Psoas muscle (tissue), 7 donors: ENCODE measurements at regions not wholly inside any gene's neighbourhood (a gene's known extent, or its start where the extent isn't known, plus 50 kb on each side); places are given as distances from the start of the nearest gene placed in this dataset.

ENCODE experiments used
- ATAC-seq, 4 donors: fragments of 200-7000 bp; cut with Tn5 transposase; one replicate each; pipeline ENCODE4 v1.9.1; 2020; ENCODE audit warnings: moderate library complexity in 3 of 4, mild to moderate bottlenecking in 2 of 4
- DNase-seq, 2 donors: peaks; one replicate each; pipeline ENCODE4 v3.0.0-alpha.2; 2020
- H3K27ac ChIP-seq: fragments of 200-600 bp; one replicate; pipeline ENCODE4 v1.8.0; 2022
- H3K27me3 ChIP-seq, 3 donors: fragments of 200-600 bp in 1 of 3; one replicate each; pipeline versions ENCODE4 v1.6.1 to v1.8.0; 2013 to 2022; ENCODE audit warnings: low read length in 2 of 3, mild to moderate bottlenecking in 2 of 3, moderate library complexity in 1 of 3; ENCODE audit not compliant: insufficient read depth in 3 of 3
- H3K36me3 ChIP-seq, 2 donors: fragments of 200-600 bp in 1 of 2; one replicate each; pipeline versions ENCODE4 v1.6.1 to v1.8.0; 2013 to 2022; ENCODE audit warnings: low read depth in 1 of 2, mild to moderate bottlenecking in 1 of 2, moderate library complexity in 1 of 2; ENCODE audit not compliant: insufficient read depth in 1 of 2
- H3K4me1 ChIP-seq: fragments of 200-600 bp; one replicate; pipeline ENCODE4 v1.8.0; 2022
- H3K4me3 ChIP-seq: fragments of 200-600 bp; one replicate; pipeline ENCODE4 v1.8.0; 2022; ENCODE audit warnings: mild to moderate bottlenecking
- H3K9me3 ChIP-seq: fragments of 200-600 bp; one replicate; pipeline ENCODE4 v1.8.0; 2022
- WGBS, 3 donors: extraction: QIAGEN DNeasy Blood & Tissue Kit; methylation state at CpG; one replicate each; pipeline versions ENCODE4 v1.1.6 to v1.1.7; 2013; 5-methylcytosine and 5-hydroxymethylcytosine counted together
- intact Hi-C, 2 donors: fragments of 100-400 bp; cut with DNase I; formaldehyde crosslinking; loops; one replicate each; pipeline versions ENCODE4 v1.11.0 to v1.14.2; 2022
- TF ChIP-seq, protein P1 (sequence below): fragments of 200-600 bp; IDR thresholded peaks from one replicate; pipeline ENCODE4 v1.8.0; 2022; ENCODE audit warnings: antibody characterized with exemption
- donor health status: healthy with polysubstance abuse.
- donor health status: DM: no; HTN: no; CAD: no; lungs with moderate emphysema.
- donor health status: Bipolar disorder and iron deficiency.
- donor health status: healthy.
- donor health status: DM: yes; HTN: yes; CAD: no.
- donor health status: DM: no; HTN: no; CAD: no.
- donor health status: DM: yes; HTN: yes; CAD: no.

DNA sequence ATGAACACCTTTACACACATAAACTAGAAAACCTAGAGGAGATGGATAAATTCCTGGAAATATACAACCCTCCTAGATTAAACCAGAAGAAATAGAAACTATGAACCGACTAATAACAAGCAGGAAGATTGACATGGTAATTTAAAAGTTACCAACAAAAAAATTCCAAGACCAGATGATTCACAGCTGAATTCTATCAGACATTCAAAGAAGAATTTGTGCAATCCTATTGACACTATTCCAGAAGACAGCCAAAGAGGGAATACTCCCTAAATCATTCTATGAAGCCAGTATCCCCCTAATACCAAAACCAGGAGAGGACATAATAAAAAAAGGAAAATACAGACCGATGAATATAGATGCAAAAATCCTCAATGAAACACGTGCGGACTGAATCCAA lies 102.6 kb upstream of the KRR1 start:
- DNase-seq, result no peak

GRCh38 chr12:75611041-75611440 lies 99.6 kb upstream of the KRR1 start:
- ATAC-seq (no peak), DNase-seq (no peak)
- Histone ChIP-seq H3K4me1 (no peaks in the 10 kb centered on the region), H3K9me3 (no peaks in the 10 kb centered on the region), H3K27ac (no peak overlapping the region), H3K27me3 (no peaks in the 10 kb centered on the region), H3K4me3 (no peak overlapping the region), H3K36me3 (no peaks in the 10 kb centered on the region)
- TF ChIP-seq, protein P1, sequence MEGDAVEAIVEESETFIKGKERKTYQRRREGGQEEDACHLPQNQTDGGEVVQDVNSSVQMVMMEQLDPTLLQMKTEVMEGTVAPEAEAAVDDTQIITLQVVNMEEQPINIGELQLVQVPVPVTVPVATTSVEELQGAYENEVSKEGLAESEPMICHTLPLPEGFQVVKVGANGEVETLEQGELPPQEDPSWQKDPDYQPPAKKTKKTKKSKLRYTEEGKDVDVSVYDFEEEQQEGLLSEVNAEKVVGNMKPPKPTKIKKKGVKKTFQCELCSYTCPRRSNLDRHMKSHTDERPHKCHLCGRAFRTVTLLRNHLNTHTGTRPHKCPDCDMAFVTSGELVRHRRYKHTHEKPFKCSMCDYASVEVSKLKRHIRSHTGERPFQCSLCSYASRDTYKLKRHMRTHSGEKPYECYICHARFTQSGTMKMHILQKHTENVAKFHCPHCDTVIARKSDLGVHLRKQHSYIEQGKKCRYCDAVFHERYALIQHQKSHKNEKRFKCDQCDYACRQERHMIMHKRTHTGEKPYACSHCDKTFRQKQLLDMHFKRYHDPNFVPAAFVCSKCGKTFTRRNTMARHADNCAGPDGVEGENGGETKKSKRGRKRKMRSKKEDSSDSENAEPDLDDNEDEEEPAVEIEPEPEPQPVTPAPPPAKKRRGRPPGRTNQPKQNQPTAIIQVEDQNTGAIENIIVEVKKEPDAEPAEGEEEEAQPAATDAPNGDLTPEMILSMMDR, result no peak
- 82 to 91% (median 88%) methylated on average over 4 of the region's 4 CpGs for WGBS, 3 donors
- intact Hi-C loops, result no loop called here

More for the DNA sequence above, 102.6 kb upstream of the KRR1 start:
- intact Hi-C loops, result no loop called here
- no peak overlapping the region for H3K27ac ChIP-seq
- no peak for ATAC-seq
- no peaks in the 10 kb centered on the region for H3K9me3 ChIP-seq
- 64 to 71% (median 66%) methylated on average over 4 of the region's 4 CpGs for WGBS, 3 donors
- no peaks in the 10 kb centered on the region for H3K36me3 ChIP-seq
- H3K4me1 ChIP-seq, result no peaks in the 10 kb centered on the region
- TF ChIP-seq, protein P1, result no peak
- H3K4me3 ChIP-seq, result no peak overlapping the region
- no peaks in the 10 kb centered on the region for H3K27me3 ChIP-seq

- intact Hi-C loops, result no loop called here
- no peak overlapping the region for H3K4me3 ChIP-seq
- DNase-seq, result no peak
- TF ChIP-seq, protein P1, result no peak
- no peaks in the 10 kb centered on the region for H3K27me3 ChIP-seq
- H3K9me3 ChIP-seq, result no peaks in the 10 kb centered on the region
- H3K36me3 ChIP-seq, result no peaks in the 10 kb centered on the region
- no peak for ATAC-seq
- no peak overlapping the region for H3K27ac ChIP-seq
- no peaks in the 10 kb centered on the region for H3K4me1 ChIP-seq
- WGBS, 3 donors, result 82 to 87% (median 85%) methylated on average over 3 of the region's 3 CpGs
Measured at GRCh38 chr12:75606956-75607355, 95.5 kb upstream of the KRR1 start.

- no peaks in the 10 kb centered on the region for H3K36me3 ChIP-seq
- WGBS, 3 donors, result 37 to 45% (median 43%) methylated on average over 2 of the region's 2 CpGs
- no peaks in the 10 kb centered on the region for H3K4me1 ChIP-seq
- no peaks in the 10 kb centered on the region for H3K27me3 ChIP-seq
- intact Hi-C loops, result no loop called here
- H3K4me3 ChIP-seq, result no peak overlapping the region
- H3K9me3 ChIP-seq, result no peaks in the 10 kb centered on the region
- no peak for ATAC-seq
- no peak overlapping the region for H3K27ac ChIP-seq
- no peak for DNase-seq
- TF ChIP-seq, protein P1, result no peak
Measured at GRCh38 chr12:75606151-75606550, 94.7 kb upstream of the KRR1 start.

DNA sequence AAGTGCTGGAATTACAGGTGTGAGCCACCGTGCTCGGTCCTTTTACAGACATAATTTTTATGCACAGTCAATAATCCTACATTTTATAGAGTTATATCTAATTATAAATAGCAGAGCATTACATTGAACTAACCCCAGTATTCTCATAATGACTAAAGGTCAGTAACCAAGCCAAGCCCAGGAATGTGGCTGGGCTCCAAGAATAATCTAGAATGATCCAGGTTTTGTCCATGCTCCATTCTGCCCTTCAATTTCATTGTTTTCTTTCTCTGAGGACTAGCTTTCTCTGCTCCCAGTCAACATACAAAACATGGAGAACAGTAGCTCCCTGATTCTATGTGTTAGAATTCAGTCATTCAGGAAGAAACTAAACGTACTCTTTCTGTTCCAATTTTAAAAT lies 92.1 kb upstream of the KRR1 start:
- intact Hi-C loops, result no loop called here
- Histone ChIP-seq H3K9me3 (no peaks in the 10 kb centered on the region), H3K27me3 (no peaks in the 10 kb centered on the region), H3K4me1 (no peaks in the 10 kb centered on the region), H3K27ac (no peak overlapping the region), H3K4me3 (no peak overlapping the region), H3K36me3 (no peaks in the 10 kb centered on the region)
- DNase-seq, result no peak
- no peak for ATAC-seq
- TF ChIP-seq, protein P1, result no peak
- 75 to 85% (median 81%) methylated on average over 3 of the region's 3 CpGs for WGBS, 3 donors
